ENCODE measurements at regions not wholly inside any gene's neighbourhood (a gene's known extent, or its start where the extent isn't known, plus 50 kb on each side); places are given as distances from the start of the nearest gene placed in this dataset.

DNA sequence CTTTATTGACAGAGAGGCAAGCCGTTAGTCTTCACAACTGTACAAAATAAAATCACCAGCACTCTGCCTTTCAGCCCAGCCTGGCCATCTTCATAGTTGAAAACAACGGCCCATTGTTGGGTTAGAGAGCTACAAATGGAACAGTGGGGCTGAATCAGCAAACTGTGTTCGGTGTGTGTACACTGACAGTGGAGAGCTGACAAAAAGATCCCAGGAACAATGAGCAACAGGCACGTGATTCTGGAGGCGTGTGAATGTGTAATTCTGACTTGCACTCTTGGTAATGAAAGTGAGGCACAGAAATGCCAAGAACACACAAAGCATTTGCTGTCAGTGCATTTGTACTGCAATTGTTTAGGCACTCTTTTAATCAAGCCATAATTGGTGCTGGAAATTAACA, 303.7 kb downstream of the WDR11 start:
- H3K4me3 ChIP-seq (ENCODE audit: low read length): no peak overlapping the region
- TF ChIP-seq, protein P1, sequence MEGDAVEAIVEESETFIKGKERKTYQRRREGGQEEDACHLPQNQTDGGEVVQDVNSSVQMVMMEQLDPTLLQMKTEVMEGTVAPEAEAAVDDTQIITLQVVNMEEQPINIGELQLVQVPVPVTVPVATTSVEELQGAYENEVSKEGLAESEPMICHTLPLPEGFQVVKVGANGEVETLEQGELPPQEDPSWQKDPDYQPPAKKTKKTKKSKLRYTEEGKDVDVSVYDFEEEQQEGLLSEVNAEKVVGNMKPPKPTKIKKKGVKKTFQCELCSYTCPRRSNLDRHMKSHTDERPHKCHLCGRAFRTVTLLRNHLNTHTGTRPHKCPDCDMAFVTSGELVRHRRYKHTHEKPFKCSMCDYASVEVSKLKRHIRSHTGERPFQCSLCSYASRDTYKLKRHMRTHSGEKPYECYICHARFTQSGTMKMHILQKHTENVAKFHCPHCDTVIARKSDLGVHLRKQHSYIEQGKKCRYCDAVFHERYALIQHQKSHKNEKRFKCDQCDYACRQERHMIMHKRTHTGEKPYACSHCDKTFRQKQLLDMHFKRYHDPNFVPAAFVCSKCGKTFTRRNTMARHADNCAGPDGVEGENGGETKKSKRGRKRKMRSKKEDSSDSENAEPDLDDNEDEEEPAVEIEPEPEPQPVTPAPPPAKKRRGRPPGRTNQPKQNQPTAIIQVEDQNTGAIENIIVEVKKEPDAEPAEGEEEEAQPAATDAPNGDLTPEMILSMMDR (conservative IDR thresholded peaks at IDR 0.05; ENCODE audit: low read length): no peak
- no peak for DNase-seq (ENCODE audit: low read depth)

DNA sequence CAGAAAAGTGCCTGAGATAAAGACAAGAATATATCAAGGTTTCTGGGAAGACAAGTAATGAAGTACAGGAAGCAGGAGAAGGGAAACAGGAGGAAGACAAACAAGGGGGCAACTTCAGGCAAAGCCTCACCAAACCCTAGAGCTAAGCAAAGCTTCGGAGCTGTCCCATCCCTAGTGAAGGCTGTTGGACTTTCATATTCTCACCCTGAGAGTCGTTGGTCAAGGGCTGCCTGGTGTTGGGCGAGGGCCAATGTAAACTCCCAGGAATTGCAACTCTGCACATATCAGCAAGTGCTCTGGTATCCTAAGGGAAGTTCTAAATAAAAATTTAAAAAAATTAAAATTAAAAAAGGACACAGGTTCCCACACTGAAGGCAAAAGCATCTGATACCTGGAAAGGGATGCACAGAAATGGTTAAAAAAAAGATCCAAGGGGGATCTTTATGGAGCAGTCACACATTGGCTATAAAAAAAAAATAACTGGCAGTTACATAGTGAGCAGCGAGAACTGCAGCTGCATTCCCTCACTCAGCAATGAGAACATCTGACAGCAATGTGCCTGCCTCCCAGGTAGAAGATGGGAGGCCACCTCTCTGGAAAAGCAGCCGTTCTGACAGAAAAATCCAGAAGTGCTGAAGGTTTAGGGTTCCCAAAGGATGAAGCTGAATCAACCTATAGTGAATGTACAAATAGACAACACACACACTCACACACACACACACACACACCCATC, 304.7 kb downstream of the WDR11 start:
- DNase-seq (ENCODE audit: low read depth): no peak
- TF ChIP-seq, protein P1 (conservative IDR thresholded peaks at IDR 0.05; ENCODE audit: low read length): no peak

DNA sequence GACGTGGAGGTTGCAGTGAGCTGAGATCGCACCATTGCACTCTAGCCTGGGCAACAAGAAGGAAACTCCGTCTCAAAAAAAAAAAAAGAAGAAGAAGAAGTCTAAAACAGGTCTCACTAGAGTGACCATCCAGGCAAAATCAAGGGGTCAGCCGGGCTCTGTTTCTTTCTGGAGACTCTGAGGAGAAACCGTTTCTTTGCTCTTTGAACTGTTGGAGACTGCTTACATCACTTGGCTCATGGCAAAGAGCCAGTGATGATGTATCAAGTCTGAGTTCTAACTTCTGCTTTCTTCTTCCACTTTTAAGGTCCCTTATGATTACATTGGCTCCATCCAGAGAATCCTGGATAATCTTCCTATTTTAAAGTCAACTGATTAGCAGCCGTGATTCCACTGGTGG, 306.8 kb downstream of the WDR11 start:
- DNase-seq (ENCODE audit: low read depth): no peak
- TF ChIP-seq, protein P1 (conservative IDR thresholded peaks at IDR 0.05; ENCODE audit: low read length): no peak
- H3K4me3 ChIP-seq (ENCODE audit: low read length): no peak overlapping the region

More for the DNA sequence above, 304.7 kb downstream of the WDR11 start:
- no peak overlapping the region for H3K4me3 ChIP-seq (ENCODE audit: low read length)

DNA sequence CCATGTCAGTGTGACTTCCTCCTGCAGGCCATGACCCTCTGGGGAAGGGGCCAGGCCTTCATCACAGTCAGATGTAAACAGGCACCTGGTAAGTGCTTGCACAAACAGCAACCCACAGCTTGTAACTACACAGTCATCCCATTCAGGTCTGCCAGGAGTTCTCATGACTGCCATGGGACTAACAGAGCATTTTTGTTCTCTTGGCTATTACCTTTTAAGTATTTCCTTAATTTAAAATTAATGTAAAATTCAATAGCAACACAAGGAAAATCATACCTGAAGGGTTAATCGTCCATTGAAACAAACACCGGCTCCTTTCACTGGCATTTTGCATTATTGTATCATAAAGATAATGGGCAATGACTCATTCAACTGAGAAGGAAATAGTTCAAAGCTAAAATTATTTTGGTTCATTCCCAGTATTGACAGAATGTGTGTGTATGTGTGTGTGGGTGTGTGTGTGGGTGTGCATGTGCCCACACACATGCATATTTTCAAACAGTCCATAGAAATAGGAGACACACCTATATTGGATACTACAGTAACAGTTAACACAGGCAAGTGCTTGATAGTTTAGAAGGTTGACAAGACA, 307.9 kb downstream of the WDR11 start:
- no peak overlapping the region for H3K4me3 ChIP-seq (ENCODE audit: low read length)
- DNase-seq (ENCODE audit: low read depth): no peak
- TF ChIP-seq, protein P1 (conservative IDR thresholded peaks at IDR 0.05; ENCODE audit: low read length): no peak

DNA sequence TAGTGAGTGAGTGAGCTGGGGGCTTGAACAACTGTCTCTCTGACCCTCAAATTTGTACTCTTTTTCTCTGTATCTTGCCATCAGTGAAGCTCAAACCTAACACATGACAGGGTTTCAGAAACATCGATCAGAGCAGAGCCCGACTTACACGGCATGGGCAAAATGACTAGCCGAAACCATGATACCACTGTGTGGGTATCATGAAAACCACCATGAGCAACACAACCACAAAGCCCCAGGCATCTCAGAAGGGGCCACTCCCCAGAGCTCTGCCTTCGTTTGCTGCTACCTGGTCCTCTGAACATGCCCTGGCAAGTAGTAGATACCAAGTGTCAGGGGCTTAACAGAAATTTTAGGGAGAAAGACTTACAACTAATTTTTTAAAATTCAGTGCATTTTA, 308.5 kb downstream of the WDR11 start:
- no peak overlapping the region for H3K4me3 ChIP-seq (ENCODE audit: low read length)
- TF ChIP-seq, protein P1 (conservative IDR thresholded peaks at IDR 0.05; ENCODE audit: low read length): no peak
- no peak for DNase-seq (ENCODE audit: low read depth)

DNA sequence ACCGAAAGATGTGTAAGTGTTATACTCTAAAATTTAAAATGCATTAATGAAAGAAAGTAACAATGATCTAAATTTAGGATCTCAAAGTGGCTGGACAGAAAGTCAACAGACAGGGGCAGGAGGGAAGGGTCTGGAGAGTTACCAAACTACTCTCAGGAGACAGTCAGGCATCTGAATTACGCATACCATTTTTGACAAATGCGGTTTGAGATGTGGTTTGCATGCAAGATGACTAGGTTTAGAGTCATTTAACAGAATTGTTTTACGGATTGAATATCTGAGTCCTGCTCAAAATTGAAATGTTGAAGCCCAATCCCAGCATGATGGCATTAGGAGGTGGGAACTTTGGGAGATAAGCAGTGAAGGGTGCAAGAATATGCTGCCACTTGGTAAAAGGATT, 314.1 kb downstream of the WDR11 start:
- DNase-seq (ENCODE audit: low read depth): peak; percentile 32
- no peak overlapping the region for H3K4me3 ChIP-seq (ENCODE audit: low read length)
- TF ChIP-seq, protein P1 (conservative IDR thresholded peaks at IDR 0.05; ENCODE audit: low read length): no peak

All from AG10803 (cell line).